ENCODE measurements at regions not wholly inside any gene's neighbourhood (a gene's known extent, or its start where the extent isn't known, plus 50 kb on each side); places are given as distances from the start of the nearest gene placed in this dataset.
"Not testable (repeated sequence)": the region's sequence is repeated elsewhere in the genome, so short reads cannot be mapped to it uniquely, and the experiment has no call there.

DNA sequence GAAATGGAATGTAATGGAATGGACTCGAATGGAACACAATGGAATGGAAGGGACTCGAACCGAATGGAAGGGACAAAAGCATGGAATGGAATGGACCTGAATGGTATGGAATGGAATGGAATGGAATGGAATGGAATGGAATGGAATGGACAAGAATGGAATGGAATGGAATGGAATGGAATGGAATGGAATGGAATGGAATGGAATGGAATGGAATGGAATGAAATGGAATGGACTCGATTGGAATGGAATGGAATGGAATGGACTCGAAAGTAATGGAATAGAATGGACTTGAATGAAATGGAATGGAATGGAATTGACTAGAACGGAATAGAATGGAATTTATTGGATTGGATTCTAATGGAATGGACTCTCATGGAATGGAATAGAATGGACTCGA lies 245.5 kb downstream of the CCT8L2 start:
- TF ChIP-seq EZH2 (conservative IDR thresholded peaks at IDR 0.05; ENCODE audit: low read depth, low read length); GZF1 (CRISPR knock-in tag; IDR thresholded peaks at IDR 0.05); NBN (conservative IDR thresholded peaks at IDR 0.05); THAP11 (CRISPR knock-in tag; IDR thresholded peaks at IDR 0.05); GABPB1 (CRISPR knock-in tag; IDR thresholded peaks at IDR 0.05); YY1 (IDR thresholded peaks at IDR 0.05; ENCODE audit: insufficient read depth, insufficient replicate concordance, low read depth, low read length); HOXA3 (CRISPR knock-in tag; IDR thresholded peaks at IDR 0.05); ZNF841 (CRISPR knock-in tag; IDR thresholded peaks at IDR 0.05; ENCODE audit: borderline replicate concordance): not testable (repeated sequence)
- TF ChIP-seq, protein P1, sequence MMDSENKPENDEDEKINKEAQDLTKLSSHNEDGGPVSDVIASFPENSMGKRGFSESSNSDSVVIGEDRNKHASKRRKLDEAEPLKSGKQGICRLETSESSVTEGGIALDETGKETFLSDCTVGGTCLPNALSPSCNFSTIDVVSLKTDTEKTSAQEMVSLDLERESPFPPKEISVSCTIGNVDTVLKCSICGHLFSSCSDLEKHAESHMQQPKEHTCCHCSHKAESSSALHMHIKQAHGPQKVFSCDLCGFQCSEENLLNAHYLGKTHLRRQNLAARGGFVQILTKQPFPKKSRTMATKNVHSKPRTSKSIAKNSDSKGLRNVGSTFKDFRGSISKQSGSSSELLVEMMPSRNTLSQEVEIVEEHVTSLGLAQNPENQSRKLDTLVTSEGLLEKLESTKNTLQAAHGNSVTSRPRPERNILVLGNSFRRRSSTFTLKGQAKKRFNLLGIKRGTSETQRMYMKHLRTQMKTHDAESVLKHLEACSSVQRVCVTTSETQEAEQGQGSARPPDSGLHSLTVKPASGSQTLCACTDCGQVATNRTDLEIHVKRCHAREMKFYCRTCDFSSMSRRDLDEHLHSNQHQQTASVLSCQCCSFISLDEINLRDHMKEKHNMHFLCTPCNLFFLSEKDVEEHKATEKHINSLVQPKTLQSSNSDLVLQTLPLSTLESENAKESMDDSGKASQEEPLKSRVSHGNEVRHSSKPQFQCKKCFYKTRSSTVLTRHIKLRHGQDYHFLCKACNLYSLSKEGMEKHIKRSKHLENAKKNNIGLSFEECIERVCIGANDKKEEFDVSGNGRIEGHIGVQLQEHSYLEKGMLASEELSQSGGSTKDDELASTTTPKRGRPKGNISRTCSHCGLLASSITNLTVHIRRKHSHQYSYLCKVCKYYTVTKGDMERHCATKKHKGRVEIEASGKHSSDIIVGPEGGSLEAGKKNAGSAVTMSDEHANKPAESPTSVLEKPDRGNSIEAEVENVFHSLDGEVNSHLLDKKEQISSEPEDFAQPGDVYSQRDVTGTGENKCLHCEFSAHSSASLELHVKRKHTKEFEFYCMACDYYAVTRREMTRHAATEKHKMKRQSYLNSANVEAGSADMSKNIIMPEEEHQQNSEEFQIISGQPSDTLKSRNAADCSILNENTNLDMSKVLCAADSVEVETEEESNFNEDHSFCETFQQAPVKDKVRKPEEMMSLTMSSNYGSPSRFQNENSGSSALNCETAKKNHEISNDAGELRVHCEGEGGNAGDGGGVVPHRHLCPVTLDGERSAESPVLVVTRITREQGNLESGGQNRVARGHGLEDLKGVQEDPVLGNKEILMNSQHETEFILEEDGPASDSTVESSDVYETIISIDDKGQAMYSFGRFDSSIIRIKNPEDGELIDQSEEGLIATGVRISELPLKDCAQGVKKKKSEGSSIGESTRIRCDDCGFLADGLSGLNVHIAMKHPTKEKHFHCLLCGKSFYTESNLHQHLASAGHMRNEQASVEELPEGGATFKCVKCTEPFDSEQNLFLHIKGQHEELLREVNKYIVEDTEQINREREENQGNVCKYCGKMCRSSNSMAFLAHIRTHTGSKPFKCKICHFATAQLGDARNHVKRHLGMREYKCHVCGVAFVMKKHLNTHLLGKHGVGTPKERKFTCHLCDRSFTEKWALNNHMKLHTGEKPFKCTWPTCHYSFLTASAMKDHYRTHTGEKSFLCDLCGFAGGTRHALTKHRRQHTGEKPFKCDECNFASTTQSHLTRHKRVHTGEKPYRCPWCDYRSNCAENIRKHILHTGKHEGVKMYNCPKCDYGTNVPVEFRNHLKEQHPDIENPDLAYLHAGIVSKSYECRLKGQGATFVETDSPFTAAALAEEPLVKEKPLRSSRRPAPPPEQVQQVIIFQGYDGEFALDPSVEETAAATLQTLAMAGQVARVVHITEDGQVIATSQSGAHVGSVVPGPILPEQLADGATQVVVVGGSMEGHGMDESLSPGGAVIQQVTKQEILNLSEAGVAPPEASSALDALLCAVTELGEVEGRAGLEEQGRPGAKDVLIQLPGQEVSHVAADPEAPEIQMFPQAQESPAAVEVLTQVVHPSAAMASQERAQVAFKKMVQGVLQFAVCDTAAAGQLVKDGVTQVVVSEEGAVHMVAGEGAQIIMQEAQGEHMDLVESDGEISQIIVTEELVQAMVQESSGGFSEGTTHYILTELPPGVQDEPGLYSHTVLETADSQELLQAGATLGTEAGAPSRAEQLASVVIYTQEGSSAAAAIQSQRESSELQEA (CRISPR knock-in tag; IDR thresholded peaks at IDR 0.05; ENCODE audit: not compliant biosample characterization) = not testable (repeated sequence)
- TF ChIP-seq, protein P2, sequence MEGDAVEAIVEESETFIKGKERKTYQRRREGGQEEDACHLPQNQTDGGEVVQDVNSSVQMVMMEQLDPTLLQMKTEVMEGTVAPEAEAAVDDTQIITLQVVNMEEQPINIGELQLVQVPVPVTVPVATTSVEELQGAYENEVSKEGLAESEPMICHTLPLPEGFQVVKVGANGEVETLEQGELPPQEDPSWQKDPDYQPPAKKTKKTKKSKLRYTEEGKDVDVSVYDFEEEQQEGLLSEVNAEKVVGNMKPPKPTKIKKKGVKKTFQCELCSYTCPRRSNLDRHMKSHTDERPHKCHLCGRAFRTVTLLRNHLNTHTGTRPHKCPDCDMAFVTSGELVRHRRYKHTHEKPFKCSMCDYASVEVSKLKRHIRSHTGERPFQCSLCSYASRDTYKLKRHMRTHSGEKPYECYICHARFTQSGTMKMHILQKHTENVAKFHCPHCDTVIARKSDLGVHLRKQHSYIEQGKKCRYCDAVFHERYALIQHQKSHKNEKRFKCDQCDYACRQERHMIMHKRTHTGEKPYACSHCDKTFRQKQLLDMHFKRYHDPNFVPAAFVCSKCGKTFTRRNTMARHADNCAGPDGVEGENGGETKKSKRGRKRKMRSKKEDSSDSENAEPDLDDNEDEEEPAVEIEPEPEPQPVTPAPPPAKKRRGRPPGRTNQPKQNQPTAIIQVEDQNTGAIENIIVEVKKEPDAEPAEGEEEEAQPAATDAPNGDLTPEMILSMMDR (CRISPR knock-in tag; IDR thresholded peaks at IDR 0.05) = not testable (repeated sequence)
- TF ChIP-seq, protein P3, sequence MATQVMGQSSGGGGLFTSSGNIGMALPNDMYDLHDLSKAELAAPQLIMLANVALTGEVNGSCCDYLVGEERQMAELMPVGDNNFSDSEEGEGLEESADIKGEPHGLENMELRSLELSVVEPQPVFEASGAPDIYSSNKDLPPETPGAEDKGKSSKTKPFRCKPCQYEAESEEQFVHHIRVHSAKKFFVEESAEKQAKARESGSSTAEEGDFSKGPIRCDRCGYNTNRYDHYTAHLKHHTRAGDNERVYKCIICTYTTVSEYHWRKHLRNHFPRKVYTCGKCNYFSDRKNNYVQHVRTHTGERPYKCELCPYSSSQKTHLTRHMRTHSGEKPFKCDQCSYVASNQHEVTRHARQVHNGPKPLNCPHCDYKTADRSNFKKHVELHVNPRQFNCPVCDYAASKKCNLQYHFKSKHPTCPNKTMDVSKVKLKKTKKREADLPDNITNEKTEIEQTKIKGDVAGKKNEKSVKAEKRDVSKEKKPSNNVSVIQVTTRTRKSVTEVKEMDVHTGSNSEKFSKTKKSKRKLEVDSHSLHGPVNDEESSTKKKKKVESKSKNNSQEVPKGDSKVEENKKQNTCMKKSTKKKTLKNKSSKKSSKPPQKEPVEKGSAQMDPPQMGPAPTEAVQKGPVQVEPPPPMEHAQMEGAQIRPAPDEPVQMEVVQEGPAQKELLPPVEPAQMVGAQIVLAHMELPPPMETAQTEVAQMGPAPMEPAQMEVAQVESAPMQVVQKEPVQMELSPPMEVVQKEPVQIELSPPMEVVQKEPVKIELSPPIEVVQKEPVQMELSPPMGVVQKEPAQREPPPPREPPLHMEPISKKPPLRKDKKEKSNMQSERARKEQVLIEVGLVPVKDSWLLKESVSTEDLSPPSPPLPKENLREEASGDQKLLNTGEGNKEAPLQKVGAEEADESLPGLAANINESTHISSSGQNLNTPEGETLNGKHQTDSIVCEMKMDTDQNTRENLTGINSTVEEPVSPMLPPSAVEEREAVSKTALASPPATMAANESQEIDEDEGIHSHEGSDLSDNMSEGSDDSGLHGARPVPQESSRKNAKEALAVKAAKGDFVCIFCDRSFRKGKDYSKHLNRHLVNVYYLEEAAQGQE (IDR thresholded peaks at IDR 0.05; ENCODE audit: borderline replicate concordance in 1 of 2, low read depth in 1 of 2, low read length in 2 of 2) = not testable (repeated sequence)
- TF ChIP-seq, protein P4, sequence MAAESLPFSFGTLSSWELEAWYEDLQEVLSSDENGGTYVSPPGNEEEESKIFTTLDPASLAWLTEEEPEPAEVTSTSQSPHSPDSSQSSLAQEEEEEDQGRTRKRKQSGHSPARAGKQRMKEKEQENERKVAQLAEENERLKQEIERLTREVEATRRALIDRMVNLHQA (CRISPR knock-in tag; IDR thresholded peaks at IDR 0.05) = not testable (repeated sequence)
